ENCODE measurements at regions not wholly inside any gene's neighbourhood (a gene's known extent, or its start where the extent isn't known, plus 50 kb on each side); places are given as distances from the start of the nearest gene placed in this dataset.

- Histone ChIP-seq H3K27ac (ENCODE audit: low read length) (no peak overlapping the region), H3K27me3 (replicated peaks in 1 of 2; ENCODE audit: control insufficient read depth in 2 of 2, extremely low read depth in 1 of 2, insufficient read depth in 2 of 2, low read length in 1 of 2) (peaks cover 0 to 8% of the 10 kb centered on the region in 2 experiments), H3K4me1 (ENCODE audit: control insufficient read depth in 1 of 2, extremely low read depth in 1 of 2, insufficient read depth in 2 of 2, low read length in 2 of 2) (no peaks in the 10 kb centered on the region), H3K9me3 (no peaks in the 10 kb centered on the region), H3K36me3 (ENCODE audit: control insufficient read depth in 2 of 2, extremely low read depth in 1 of 2, insufficient read depth in 1 of 2, low read length in 1 of 2) (no peaks in the 10 kb centered on the region), H3K4me3 (ENCODE audit: control insufficient read depth in 1 of 2, extremely low read depth in 1 of 2, low read length in 1 of 2) (no peak overlapping the region)
- peaks cover 9 to 10% of the 10 kb centered on the region in 2 donors for H3K27me3 Mint-ChIP-seq
- ChIA-PET POLR2A (no interaction called here), CTCF (no interaction called here)
- no CpG with 5 or more reads among the region's 1 CpG for WGBS (ENCODE audit: insufficient coverage)
- ATAC-seq (replicated peaks in 1 of 4): no peak
- H3K4me3 Mint-ChIP-seq: no peak overlapping the region
- DNase-seq: no peak
- no peaks in the 10 kb centered on the region for H3K4me1 Mint-ChIP-seq
- H3K27ac Mint-ChIP-seq: no peak overlapping the region
- no peaks in the 10 kb centered on the region for H3K36me3 Mint-ChIP-seq
- H3K9me3 Mint-ChIP-seq: no peaks in the 10 kb centered on the region
Measured at GRCh38 chr6:40925341-40925740, 113.7 kb downstream of the UNC5CL start.

GRCh38 chr6:40924839-40925238 is 114.2 kb downstream of the UNC5CL start:
- no peaks in the 10 kb centered on the region for H3K4me1 ChIP-seq (ENCODE audit: control insufficient read depth in 1 of 2, extremely low read depth in 1 of 2, insufficient read depth in 2 of 2, low read length in 2 of 2)
- ATAC-seq (replicated peaks in 1 of 4): no peak
- DNase-seq: no peak
- H3K9me3 Mint-ChIP-seq: no peaks in the 10 kb centered on the region
- no peaks in the 10 kb centered on the region for H3K36me3 ChIP-seq (ENCODE audit: control insufficient read depth in 2 of 2, extremely low read depth in 1 of 2, insufficient read depth in 1 of 2, low read length in 1 of 2)
- H3K4me3 ChIP-seq (ENCODE audit: control insufficient read depth in 1 of 2, extremely low read depth in 1 of 2, low read length in 1 of 2): no peak overlapping the region
- no peaks in the 10 kb centered on the region for H3K4me1 Mint-ChIP-seq
- ChIA-PET CTCF (no interaction called here), POLR2A (no interaction called here)
- no peaks in the 10 kb centered on the region for H3K36me3 Mint-ChIP-seq
- no peak overlapping the region for H3K27ac Mint-ChIP-seq
- peaks cover 9 to 10% of the 10 kb centered on the region in 2 donors for H3K27me3 Mint-ChIP-seq
- H3K4me3 Mint-ChIP-seq: no peak overlapping the region
- no peak overlapping the region for H3K27ac ChIP-seq (ENCODE audit: low read length)
- H3K27me3 ChIP-seq (replicated peaks in 1 of 2; ENCODE audit: control insufficient read depth in 2 of 2, extremely low read depth in 1 of 2, insufficient read depth in 2 of 2, low read length in 1 of 2): peaks cover 0 to 8% of the 10 kb centered on the region in 2 experiments
- 90% methylated on average over 3 of the region's 7 CpGs for WGBS (ENCODE audit: insufficient coverage)
- no peaks in the 10 kb centered on the region for H3K9me3 ChIP-seq

GRCh38 chr6:40923880-40924279 is 115.1 kb downstream of the UNC5CL start:
- ATAC-seq (replicated peaks in 1 of 4) (no peak), DNase-seq (no peak)
- Histone ChIP-seq H3K4me3 (ENCODE audit: control insufficient read depth in 1 of 2, extremely low read depth in 1 of 2, low read length in 1 of 2) (no peak overlapping the region), H3K36me3 (ENCODE audit: control insufficient read depth in 2 of 2, extremely low read depth in 1 of 2, insufficient read depth in 1 of 2, low read length in 1 of 2) (no peaks in the 10 kb centered on the region), H3K9me3 (no peaks in the 10 kb centered on the region), H3K27ac (ENCODE audit: low read length) (no peak overlapping the region), H3K4me1 (ENCODE audit: control insufficient read depth in 1 of 2, extremely low read depth in 1 of 2, insufficient read depth in 2 of 2, low read length in 2 of 2) (no peaks in the 10 kb centered on the region), H3K27me3 (replicated peaks in 1 of 2; ENCODE audit: control insufficient read depth in 2 of 2, extremely low read depth in 1 of 2, insufficient read depth in 2 of 2, low read length in 1 of 2) (peaks cover 0 to 8% of the 10 kb centered on the region in 2 experiments)
- Mint-ChIP-seq H3K4me1 (no peaks in the 10 kb centered on the region), H3K9me3 (no peaks in the 10 kb centered on the region), H3K36me3 (no peaks in the 10 kb centered on the region), H3K27ac (no peak overlapping the region), H3K4me3 (no peak overlapping the region), H3K27me3 (peaks cover 15 to 18% of the 10 kb centered on the region in 2 donors)
- ChIA-PET POLR2A (no interaction called here), CTCF (no interaction called here)
- no CpG with 5 or more reads among the region's 2 CpGs for WGBS (ENCODE audit: insufficient coverage)

DNA sequence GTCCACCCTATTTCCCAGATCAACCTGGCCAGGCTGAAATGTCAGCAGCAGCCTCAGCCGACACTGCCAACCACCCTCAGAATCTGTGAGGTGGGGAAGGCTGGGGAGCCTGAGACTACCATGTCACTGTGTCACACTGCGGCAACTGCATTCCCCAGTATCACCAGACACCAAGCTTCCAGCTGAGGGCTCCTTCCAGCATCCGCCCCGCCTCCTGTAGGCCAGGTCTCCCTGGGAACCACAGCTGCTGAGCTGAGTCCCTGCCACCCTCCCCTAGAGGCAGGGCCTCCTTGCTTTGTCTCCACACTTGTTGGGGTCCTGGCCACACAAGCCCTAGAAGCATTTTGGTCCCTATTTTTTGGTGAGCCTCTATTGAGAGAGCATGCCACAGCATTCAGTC is 115.7 kb downstream of the UNC5CL start:
- ATAC-seq (replicated peaks in 1 of 4): no peak
- peaks cover 0 to 8% of the 10 kb centered on the region in 2 experiments for H3K27me3 ChIP-seq (replicated peaks in 1 of 2; ENCODE audit: control insufficient read depth in 2 of 2, extremely low read depth in 1 of 2, insufficient read depth in 2 of 2, low read length in 1 of 2)
- Mint-ChIP-seq H3K27ac (no peak overlapping the region), H3K9me3 (no peaks in the 10 kb centered on the region), H3K4me1 (no peaks in the 10 kb centered on the region), H3K36me3 (no peaks in the 10 kb centered on the region), H3K4me3 (no peak overlapping the region), H3K27me3 (peaks cover 20 to 24% of the 10 kb centered on the region in 2 donors)
- DNase-seq: no peak
- 82% methylated on average over 3 of the region's 4 CpGs for WGBS (ENCODE audit: insufficient coverage)
- no peak overlapping the region for H3K4me3 ChIP-seq (ENCODE audit: control insufficient read depth in 1 of 2, extremely low read depth in 1 of 2, low read length in 1 of 2)
- CTCF ChIA-PET: no interaction called here
- no peaks in the 10 kb centered on the region for H3K9me3 ChIP-seq
- H3K4me1 ChIP-seq (ENCODE audit: control insufficient read depth in 1 of 2, extremely low read depth in 1 of 2, insufficient read depth in 2 of 2, low read length in 2 of 2): no peaks in the 10 kb centered on the region
- H3K27ac ChIP-seq (ENCODE audit: low read length): no peak overlapping the region
- no peaks in the 10 kb centered on the region for H3K36me3 ChIP-seq (ENCODE audit: control insufficient read depth in 2 of 2, extremely low read depth in 1 of 2, insufficient read depth in 1 of 2, low read length in 1 of 2)
- POLR2A ChIA-PET: no interaction called here

DNA sequence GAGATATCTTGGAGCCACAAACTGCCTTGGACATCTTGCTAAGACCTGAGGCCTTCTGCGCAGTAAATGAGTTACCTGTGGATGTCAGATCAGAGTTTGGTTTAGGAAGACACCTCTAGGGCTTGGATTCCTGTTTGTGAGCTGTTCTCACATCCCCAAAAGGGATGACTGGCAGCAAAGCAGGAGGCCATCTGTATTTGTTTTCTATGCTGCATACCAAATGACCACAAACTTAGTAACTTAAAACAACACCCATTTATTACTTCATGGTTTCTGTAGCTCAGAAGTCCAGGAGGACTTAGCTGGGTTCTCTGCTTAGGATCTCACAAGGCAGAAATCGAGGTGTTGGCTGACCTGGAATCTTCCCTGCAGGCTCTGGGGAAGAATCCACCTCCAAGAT is 116.7 kb downstream of the UNC5CL start:
- 60% methylated on average over 2 of the region's 2 CpGs for WGBS (ENCODE audit: insufficient coverage)
- H3K9me3 ChIP-seq: no peaks in the 10 kb centered on the region
- H3K4me3 Mint-ChIP-seq: no peak overlapping the region
- H3K9me3 Mint-ChIP-seq: no peaks in the 10 kb centered on the region
- H3K27me3 Mint-ChIP-seq: peaks cover 22 to 26% of the 10 kb centered on the region in 2 donors
- ChIA-PET CTCF (no interaction called here), POLR2A (no interaction called here)
- ATAC-seq (replicated peaks in 1 of 4): no peak
- no peaks in the 10 kb centered on the region for H3K4me1 Mint-ChIP-seq
- no peaks in the 10 kb centered on the region for H3K4me1 ChIP-seq (ENCODE audit: control insufficient read depth in 1 of 2, extremely low read depth in 1 of 2, insufficient read depth in 2 of 2, low read length in 2 of 2)
- peaks cover 0 to 8% of the 10 kb centered on the region in 2 experiments for H3K27me3 ChIP-seq (replicated peaks in 1 of 2; ENCODE audit: control insufficient read depth in 2 of 2, extremely low read depth in 1 of 2, insufficient read depth in 2 of 2, low read length in 1 of 2)
- H3K36me3 Mint-ChIP-seq: no peaks in the 10 kb centered on the region
- DNase-seq: no peak
- no peaks in the 10 kb centered on the region for H3K36me3 ChIP-seq (ENCODE audit: control insufficient read depth in 2 of 2, extremely low read depth in 1 of 2, insufficient read depth in 1 of 2, low read length in 1 of 2)
- no peak overlapping the region for H3K4me3 ChIP-seq (ENCODE audit: control insufficient read depth in 1 of 2, extremely low read depth in 1 of 2, low read length in 1 of 2)
- H3K27ac Mint-ChIP-seq: no peak overlapping the region
- no peak overlapping the region for H3K27ac ChIP-seq (ENCODE audit: low read length)

DNA sequence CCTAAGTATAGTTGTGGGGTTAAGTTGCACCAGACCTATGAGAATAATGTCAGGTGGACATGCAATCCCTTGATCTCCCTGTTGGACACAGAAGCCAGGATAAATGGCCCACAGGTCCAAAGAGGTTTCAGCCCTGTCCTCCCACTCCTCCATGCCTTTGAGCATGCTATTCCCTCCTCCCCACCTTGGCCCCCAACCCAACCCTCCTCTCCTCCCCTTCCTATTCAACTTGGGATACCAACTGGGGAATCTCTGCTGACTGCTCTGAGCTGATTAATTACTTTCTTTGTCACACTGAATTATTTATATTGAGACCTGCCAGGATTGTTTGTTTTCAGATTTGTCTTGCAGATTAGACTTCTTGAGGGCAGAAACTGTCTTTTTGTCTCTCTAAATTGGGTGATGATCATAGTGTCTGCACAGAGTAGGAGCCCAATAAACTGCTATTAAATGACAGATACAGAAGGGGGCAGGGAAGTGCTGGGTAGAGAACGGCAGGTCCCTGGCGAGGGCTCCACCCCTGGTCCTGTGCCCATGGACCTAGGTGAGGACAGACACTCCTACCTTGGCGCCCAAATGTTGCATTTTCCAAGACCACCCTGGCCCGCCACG is 120.9 kb downstream of the UNC5CL start:
- WGBS (ENCODE audit: insufficient coverage): 73% methylated on average over 5 of the region's 5 CpGs
- DNase-seq (no peak), ATAC-seq (replicated peaks in 1 of 4) (no peak)
- Mint-ChIP-seq H3K9me3 (no peaks in the 10 kb centered on the region), H3K4me1 (no peaks in the 10 kb centered on the region), H3K27me3 (peaks cover 25 to 28% of the 10 kb centered on the region in 2 donors), H3K27ac (no peak overlapping the region), H3K36me3 (no peaks in the 10 kb centered on the region), H3K4me3 (no peak overlapping the region)
- Histone ChIP-seq H3K9me3 (no peaks in the 10 kb centered on the region), H3K4me1 (ENCODE audit: control insufficient read depth in 1 of 2, extremely low read depth in 1 of 2, insufficient read depth in 2 of 2, low read length in 2 of 2) (no peaks in the 10 kb centered on the region), H3K27me3 (replicated peaks in 1 of 2; ENCODE audit: control insufficient read depth in 2 of 2, extremely low read depth in 1 of 2, insufficient read depth in 2 of 2, low read length in 1 of 2) (peaks cover 0 to 8% of the 10 kb centered on the region in 2 experiments), H3K27ac (ENCODE audit: low read length) (no peak overlapping the region), H3K4me3 (ENCODE audit: control insufficient read depth in 1 of 2, extremely low read depth in 1 of 2, low read length in 1 of 2) (no peak overlapping the region), H3K36me3 (ENCODE audit: control insufficient read depth in 2 of 2, extremely low read depth in 1 of 2, insufficient read depth in 1 of 2, low read length in 1 of 2) (no peaks in the 10 kb centered on the region)
- ChIA-PET POLR2A (no interaction called here), CTCF (no interaction called here)

GRCh38 chr6:40917603-40918002 is 121.4 kb downstream of the UNC5CL start:
- peaks cover 0 to 7% of the 10 kb centered on the region in 2 experiments for H3K27me3 ChIP-seq (replicated peaks in 1 of 2; ENCODE audit: control insufficient read depth in 2 of 2, extremely low read depth in 1 of 2, insufficient read depth in 2 of 2, low read length in 1 of 2)
- Mint-ChIP-seq H3K27ac (no peak overlapping the region), H3K4me3 (no peak overlapping the region), H3K36me3 (no peaks in the 10 kb centered on the region), H3K4me1 (no peaks in the 10 kb centered on the region), H3K9me3 (no peaks in the 10 kb centered on the region), H3K27me3 (peaks cover 25 to 28% of the 10 kb centered on the region in 2 donors)
- DNase-seq: no peak
- WGBS (ENCODE audit: insufficient coverage): 75% methylated on average over 1 of the region's 3 CpGs
- CTCF ChIA-PET: no interaction called here
- H3K36me3 ChIP-seq (ENCODE audit: control insufficient read depth in 2 of 2, extremely low read depth in 1 of 2, insufficient read depth in 1 of 2, low read length in 1 of 2): no peaks in the 10 kb centered on the region
- no peak overlapping the region for H3K4me3 ChIP-seq (ENCODE audit: control insufficient read depth in 1 of 2, extremely low read depth in 1 of 2, low read length in 1 of 2)
- H3K27ac ChIP-seq (ENCODE audit: low read length): no peak overlapping the region
- ATAC-seq (replicated peaks in 1 of 4): no peak
- POLR2A ChIA-PET: no interaction called here
- no peaks in the 10 kb centered on the region for H3K4me1 ChIP-seq (ENCODE audit: control insufficient read depth in 1 of 2, extremely low read depth in 1 of 2, insufficient read depth in 2 of 2, low read length in 2 of 2)
- no peaks in the 10 kb centered on the region for H3K9me3 ChIP-seq
